Heart right ventricle (tissue), 16 donors: ENCODE measurements at regions not wholly inside any gene's neighbourhood (a gene's known extent, or its start where the extent isn't known, plus 50 kb on each side); places are given as distances from the start of the nearest gene placed in this dataset.

ENCODE experiments used
- ATAC-seq, 8 donors: fragments of 200-7000 bp; cut with Tn5 transposase; one replicate each; pipeline ENCODE4 v1.9.1; 2020; ENCODE audit warnings: mild to moderate bottlenecking in 8 of 8, moderate library complexity in 8 of 8, moderate number of reproducible peaks in 1 of 8
- DNase-seq, 2 donors: peaks; one replicate each; pipeline ENCODE4 v3.0.0-alpha.2; 2020
- H3K27ac ChIP-seq, 10 donors: fragments of 200-600 bp; sonication (generic) in 2 of 10; one replicate each; pipeline versions ENCODE4 v1.5.0 to v1.8.0; 2020 to 2022; ENCODE audit warnings: mild to moderate bottlenecking in 3 of 10
- H3K27me3 ChIP-seq, 7 donors: fragments of 200-600 bp; one replicate each; pipeline ENCODE4 v1.8.0; 2021 to 2022; ENCODE audit warnings: mild to moderate bottlenecking in 2 of 7
- H3K36me3 ChIP-seq, 9 donors: fragments of 200-600 bp; sonication (generic) in 1 of 9; one replicate each; pipeline versions ENCODE4 v1.5.0 to v1.8.0; 2020 to 2022; ENCODE audit warnings: mild to moderate bottlenecking in 2 of 9
- H3K4me1 ChIP-seq, 9 donors: fragments of 200-600 bp; sonication (generic) in 1 of 9; one replicate each; pipeline versions ENCODE4 v1.5.0 to v1.8.0; 2020 to 2022; ENCODE audit warnings: mild to moderate bottlenecking in 4 of 9
- H3K4me3 ChIP-seq, 10 donors: fragments of 200-600 bp; sonication (generic) in 2 of 10; one replicate each; pipeline versions ENCODE4 v1.5.0 to v1.8.0; 2020 to 2022; ENCODE audit warnings: mild to moderate bottlenecking in 7 of 10, moderate library complexity in 2 of 10
- H3K9me3 ChIP-seq, 11 donors: fragments of 200-600 bp in 10 of 11; sonication (generic) in 2 of 11; one replicate each; pipeline versions ENCODE4 v1.5.0 to v1.8.0; 2013 to 2022; ENCODE audit warnings: mild to moderate bottlenecking in 2 of 11, control low read depth in 1 of 11, moderate library complexity in 1 of 11
- WGBS, 2 donors: extraction: QIAGEN DNeasy Blood & Tissue Kit; methylation state at CpG; one replicate each; pipeline ENCODE4 v1.1.7; 2013; ENCODE audit warnings: inconsistent platforms in 1 of 2; 5-methylcytosine and 5-hydroxymethylcytosine counted together
- intact Hi-C, 10 donors: fragments of 100-400 bp; cut with DNase I; formaldehyde crosslinking; loops; one replicate each; pipeline versions ENCODE4 v1.11.1 to v1.14.2; 2022
- TF ChIP-seq, protein P1 (sequence below), 9 donors: fragments of 200-600 bp; sonication (generic) in 2 of 9; IDR thresholded peaks; one replicate each; pipeline versions ENCODE4 v1.5.0 to v1.8.0; 2021 to 2022; ENCODE audit warnings: antibody characterized with exemption in 9 of 9, mild to moderate bottlenecking in 5 of 9, moderate library complexity in 1 of 9
- donor health status: Arrhythmogenic right ventricular cardiomyopathy.
- donor health status: ischemic (EF 13 %, LVEDD 7.1; RV severe dilation, severe dysfunction).
- donor health status: healthy with polysubstance abuse.
- donor health status: DM: no; HTN: yes; CAD: no.
- donor health status: DM: no; HTN: no; CAD: no.
- donor health status: ischemic (EF 25% LVEDD 6.9; RV normal size, moderate dysfunction).
- donor health status: ischemic (EF 25% LVEDD 5.7; RV mildly dilated, moderate dysfunction).
- donor health status: healthy.
- donor health status: DM: yes; HTN: yes; CAD: no.
- donor health status: Ischemic cardiomyopathy.
- donor health status: ischemic (EF 35%, LVEDD 5.7; RV mildly dilated, moderate dysfunction).
- donor health status: nonischemic (EF 11% LVEDD 7.7; RV severe dilation, severe dysfunction).
- donor health status: DM: yes; HTN: yes; CAD: no.
- donor health status: PGD.
- donor health status: ischemic (EF 29% LVEDD 5.4; RV normal size, mild dysfunction).
- donor health status: nonischemic (EF 23%, LVEDD 6.1; RV moderate dilation, normal function).

DNA sequence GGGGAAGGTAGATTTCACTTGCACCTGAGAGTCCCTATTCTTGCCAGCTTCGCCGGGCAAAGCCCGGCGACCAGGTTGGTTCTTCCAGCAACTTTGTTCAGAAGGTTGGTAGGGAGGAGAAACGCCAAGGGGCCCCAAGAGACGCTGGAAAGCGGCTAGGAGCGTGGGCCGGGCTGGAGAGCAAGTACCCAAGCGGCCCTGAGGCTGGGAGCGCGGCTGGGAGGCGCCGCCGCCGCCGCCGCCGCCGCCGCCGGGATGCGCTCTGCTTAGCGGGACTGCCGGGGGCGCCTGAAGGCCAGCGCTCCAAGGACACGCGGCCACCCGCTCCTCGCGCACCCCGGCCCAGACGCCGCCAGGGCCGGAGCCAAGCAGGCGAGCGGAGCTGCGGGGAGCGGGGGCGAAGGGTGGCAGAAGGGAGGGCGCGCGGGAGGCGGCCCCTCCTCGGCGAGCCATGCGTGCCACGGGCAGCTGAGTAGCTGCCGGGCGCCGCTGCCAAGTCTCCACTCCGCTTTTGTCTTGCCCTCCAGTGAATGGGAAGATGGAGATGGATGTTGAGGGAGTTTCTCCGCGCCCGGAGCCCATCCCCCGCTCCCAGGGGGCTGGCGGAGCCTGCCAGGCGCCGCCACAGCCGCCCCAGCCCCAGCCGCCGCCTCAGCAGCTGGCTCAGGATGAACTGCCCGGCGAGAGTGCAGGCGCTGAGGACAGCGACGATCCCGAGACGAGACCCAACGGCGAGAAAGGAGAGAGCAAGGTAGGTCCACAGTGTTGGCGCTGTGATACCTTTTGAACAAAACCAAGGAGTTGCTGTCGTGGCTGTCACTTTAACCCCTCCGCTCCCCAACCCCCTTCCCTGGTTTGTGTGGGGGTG is 227.4 kb upstream of the AZI2 start:
- ATAC-seq = peak; percentile 64 to 90 (median 76)
- Histone ChIP-seq H3K4me1 (peaks cover 0 to 19% (median 11%) of the 10 kb centered on the region in 9 donors), H3K9me3 (no peaks in the 10 kb centered on the region), H3K36me3 (no peaks in the 10 kb centered on the region), H3K27me3 (peaks cover 0 to 64% (median 21%) of the 10 kb centered on the region in 7 donors), H3K4me3 (peak overlapping the region; percentile 44 to 62 (median 56)), H3K27ac (no peak overlapping the region)
- 1% methylated on average over 66 to 75 of the region's 75 CpGs for WGBS, 2 donors
- intact Hi-C loops = no loop called here
- TF ChIP-seq, protein P1, sequence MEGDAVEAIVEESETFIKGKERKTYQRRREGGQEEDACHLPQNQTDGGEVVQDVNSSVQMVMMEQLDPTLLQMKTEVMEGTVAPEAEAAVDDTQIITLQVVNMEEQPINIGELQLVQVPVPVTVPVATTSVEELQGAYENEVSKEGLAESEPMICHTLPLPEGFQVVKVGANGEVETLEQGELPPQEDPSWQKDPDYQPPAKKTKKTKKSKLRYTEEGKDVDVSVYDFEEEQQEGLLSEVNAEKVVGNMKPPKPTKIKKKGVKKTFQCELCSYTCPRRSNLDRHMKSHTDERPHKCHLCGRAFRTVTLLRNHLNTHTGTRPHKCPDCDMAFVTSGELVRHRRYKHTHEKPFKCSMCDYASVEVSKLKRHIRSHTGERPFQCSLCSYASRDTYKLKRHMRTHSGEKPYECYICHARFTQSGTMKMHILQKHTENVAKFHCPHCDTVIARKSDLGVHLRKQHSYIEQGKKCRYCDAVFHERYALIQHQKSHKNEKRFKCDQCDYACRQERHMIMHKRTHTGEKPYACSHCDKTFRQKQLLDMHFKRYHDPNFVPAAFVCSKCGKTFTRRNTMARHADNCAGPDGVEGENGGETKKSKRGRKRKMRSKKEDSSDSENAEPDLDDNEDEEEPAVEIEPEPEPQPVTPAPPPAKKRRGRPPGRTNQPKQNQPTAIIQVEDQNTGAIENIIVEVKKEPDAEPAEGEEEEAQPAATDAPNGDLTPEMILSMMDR (IDR thresholded peaks at IDR 0.05) = no peak
- DNase-seq = peak in 1 of 2 donors; percentile 18

DNA sequence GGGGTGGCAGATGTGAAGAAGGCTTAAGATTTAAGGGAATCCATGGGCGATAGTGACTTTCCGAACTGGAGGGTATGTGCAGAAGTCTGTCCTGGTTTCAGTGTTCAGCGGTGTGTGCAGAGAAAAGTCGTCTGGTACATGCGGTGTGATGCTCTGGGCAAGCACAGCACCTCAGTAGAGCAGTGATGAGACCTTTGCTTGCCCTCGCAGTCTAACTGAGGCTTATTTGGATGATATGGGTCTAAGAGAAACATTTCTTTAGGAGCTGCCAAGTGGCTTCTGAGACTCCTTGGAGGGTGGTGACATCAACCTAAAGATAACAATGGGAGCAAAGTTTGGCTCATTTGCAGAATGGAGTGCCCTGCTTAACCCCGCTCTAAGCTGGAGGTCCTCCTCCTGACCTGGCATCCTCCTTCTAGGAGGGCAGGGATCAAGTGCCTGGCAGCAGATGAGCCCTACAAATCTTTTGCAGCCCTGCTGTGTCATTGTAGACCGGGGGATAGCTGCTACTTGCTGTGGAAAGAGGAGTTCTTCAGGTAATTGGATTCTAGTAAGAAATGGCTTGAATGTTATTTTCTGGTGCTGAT is 228.1 kb upstream of the AZI2 start:
- TF ChIP-seq, protein P1 (IDR thresholded peaks at IDR 0.05) = no peak
- WGBS, 2 donors = 10 to 12% methylated on average over 8 of the region's 8 CpGs
- intact Hi-C loops = no loop called here
- H3K4me3 ChIP-seq = peak overlapping the region in 9 of 10 donors; percentile 44 to 62 (median 57)
- no peak for ATAC-seq
- H3K27ac ChIP-seq = no peak overlapping the region
- DNase-seq = no peak
- peaks cover 0 to 64% (median 21%) of the 10 kb centered on the region in 7 donors for H3K27me3 ChIP-seq
- no peaks in the 10 kb centered on the region for H3K36me3 ChIP-seq
- H3K9me3 ChIP-seq = no peaks in the 10 kb centered on the region
- peaks cover 0 to 19% (median 11%) of the 10 kb centered on the region in 9 donors for H3K4me1 ChIP-seq

DNA sequence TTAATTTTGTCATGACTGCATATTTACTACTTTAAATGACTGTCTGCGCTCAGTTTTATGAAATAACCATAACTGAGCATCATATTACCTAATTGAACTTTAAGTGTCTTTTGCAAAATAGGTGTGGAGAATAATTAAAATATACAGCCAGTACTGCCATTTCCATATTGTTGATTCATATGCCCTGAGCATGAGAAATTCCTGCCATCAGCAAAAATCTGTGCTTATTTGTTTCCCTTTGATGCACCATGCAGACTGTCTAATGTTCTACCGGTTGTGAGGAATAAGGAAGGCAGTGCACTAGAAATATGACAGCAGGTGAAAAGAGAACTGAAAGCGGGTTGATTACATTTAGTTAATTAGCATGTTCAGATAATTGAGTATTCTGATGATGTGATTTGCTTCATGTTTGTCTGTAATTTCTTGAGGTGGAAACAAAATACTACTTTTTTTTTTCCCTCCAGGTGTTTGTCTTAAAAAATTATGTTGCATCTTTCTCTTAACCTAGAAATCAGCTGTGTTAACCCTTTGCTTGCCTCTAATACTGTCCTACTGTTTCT is 229.4 kb upstream of the AZI2 start:
- ATAC-seq = no peak
- intact Hi-C loops = no loop called here
- WGBS, 2 donors = 66 to 67% methylated on average over 3 of the region's 3 CpGs

DNA sequence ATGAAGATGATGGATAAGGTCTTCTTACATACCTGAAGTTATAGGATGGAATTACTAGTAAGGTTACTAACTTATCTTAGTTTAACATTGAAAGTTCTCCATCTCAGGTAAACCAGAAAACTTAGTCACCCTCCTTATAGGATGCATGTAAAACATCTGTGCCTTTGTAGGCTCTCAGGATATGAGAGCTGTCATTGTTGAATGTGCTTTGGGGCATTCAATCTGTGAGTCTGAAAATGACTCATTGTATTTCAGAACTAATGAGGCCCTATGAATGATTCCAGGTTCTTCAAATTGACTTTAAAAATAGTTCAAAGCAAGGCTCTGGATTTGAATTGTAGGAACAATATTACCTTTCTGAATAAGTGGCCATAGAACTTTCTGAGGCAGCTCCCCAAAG is 237.7 kb upstream of the AZI2 start:
- Histone ChIP-seq H3K36me3 (no peaks in the 10 kb centered on the region), H3K27me3 (no peaks in the 10 kb centered on the region), H3K9me3 (no peaks in the 10 kb centered on the region), H3K27ac (no peak overlapping the region), H3K4me3 (no peak overlapping the region), H3K4me1 (no peaks in the 10 kb centered on the region)
- no peak for DNase-seq
- TF ChIP-seq, protein P1 (IDR thresholded peaks at IDR 0.05) = no peak
- intact Hi-C loops = no loop called here
- no peak for ATAC-seq

More for the DNA sequence above, 229.4 kb upstream of the AZI2 start:
- H3K9me3 ChIP-seq = no peaks in the 10 kb centered on the region
- H3K4me3 ChIP-seq = no peak overlapping the region
- no peaks in the 10 kb centered on the region for H3K36me3 ChIP-seq
- no peak overlapping the region for H3K27ac ChIP-seq
- peaks cover 0 to 64% (median 21%) of the 10 kb centered on the region in 7 donors for H3K27me3 ChIP-seq
- TF ChIP-seq, protein P1 (IDR thresholded peaks at IDR 0.05) = no peak
- DNase-seq = no peak
- peaks cover 0 to 19% (median 11%) of the 10 kb centered on the region in 9 donors for H3K4me1 ChIP-seq
